CD14-positive monocyte (primary cell): ENCODE measurements at regions not wholly inside any gene's neighbourhood (a gene's known extent, or its start where the extent isn't known, plus 50 kb on each side); places are given as distances from the start of the nearest gene placed in this dataset.

Experiments used
- DNase-seq, 3 donors: peaks; one replicate each; pipeline ENCODE4 v3.0.0-alpha.2; 2011 to 2022
- H2AFZ ChIP-seq: 2 replicates; pipeline ENCODE4 v1.6.0; 2012; ENCODE audit warnings: mild to moderate bottlenecking, low read depth, low read length, inconsistent platforms; ENCODE audit not compliant: insufficient read depth, poor library complexity, severe bottlenecking
- H3K27ac ChIP-seq, 2 donors: 1 replicate in 1 of 2; 2 replicates in 1 of 2; pipeline ENCODE4 v1.5.1; 2012 to 2013; ENCODE audit warnings: low read length in 2 of 2, control low read depth in 1 of 2, inconsistent platforms in 1 of 2, low read depth in 1 of 2, mild to moderate bottlenecking in 1 of 2
- H3K27me3 ChIP-seq, 2 donors: one replicate each; pipeline versions ENCODE4 v1.6.0 to v1.6.1; 2011 to 2013; ENCODE audit warnings: low read length in 2 of 2; ENCODE audit not compliant: control insufficient read depth in 2 of 2, insufficient read depth in 2 of 2
- H3K36me3 ChIP-seq, 2 donors: replicated peaks in 1 of 2; 1 replicate in 1 of 2; 2 replicates in 1 of 2; pipeline versions ENCODE4 v1.5.1 to v1.6.1; 2012 to 2013; ENCODE audit warnings: low read length in 2 of 2, control low read depth in 1 of 2, inconsistent platforms in 1 of 2, mild to moderate bottlenecking in 1 of 2; ENCODE audit not compliant: insufficient read depth in 2 of 2, control insufficient read depth in 1 of 2
- H3K4me1 ChIP-seq, 2 donors: 1 replicate in 1 of 2; 2 replicates in 1 of 2; pipeline versions ENCODE4 v1.5.1 to v1.6.1; 2012 to 2013; ENCODE audit warnings: low read length in 2 of 2, control low read depth in 1 of 2, inconsistent platforms in 1 of 2, mild to moderate bottlenecking in 1 of 2, moderate library complexity in 1 of 2; ENCODE audit not compliant: insufficient read depth in 2 of 2, control insufficient read depth in 1 of 2
- H3K4me2 ChIP-seq: replicated peaks from 2 replicates; pipeline ENCODE3; 2012; ENCODE audit warnings: low read length, moderate library complexity, mild to moderate bottlenecking; ENCODE audit not compliant: poor library complexity, severe bottlenecking; ENCODE audit errors: extremely low read depth
- H3K4me3 ChIP-seq, 3 experiments: fragments of 200-600 bp in 1 of 3; sonication (generic) in 1 of 3; replicated peaks in 1 of 3; 1 replicate in 2 of 3; 2 replicates in 1 of 3; pipeline ENCODE4 v1.5.1; 2011 to 2013; ENCODE audit warnings: low read length in 3 of 3, mild to moderate bottlenecking in 3 of 3, control low read depth in 2 of 3, low read depth in 2 of 3, inconsistent platforms in 1 of 3, moderate library complexity in 1 of 3
- H3K79me2 ChIP-seq: 2 replicates; pipeline ENCODE4 v1.6.0; 2012; ENCODE audit warnings: mild to moderate bottlenecking, control low read depth, inconsistent platforms, low read length, moderate library complexity; ENCODE audit not compliant: insufficient read depth
- H3K9ac ChIP-seq: 2 replicates; pipeline ENCODE4 v1.6.0; 2017; ENCODE audit warnings: low read length, mild to moderate bottlenecking; ENCODE audit not compliant: insufficient read depth, poor library complexity, severe bottlenecking
- H3K9me3 ChIP-seq, 2 donors: replicated peaks in 1 of 2; 1 replicate in 1 of 2; 2 replicates in 1 of 2; pipeline versions ENCODE4 v1.5.1 to v1.6.1; 2012 to 2013; ENCODE audit warnings: low read length in 2 of 2, control low read depth in 1 of 2; ENCODE audit not compliant: control insufficient read depth in 1 of 2, insufficient read depth in 1 of 2
- H4K20me1 ChIP-seq: 2 replicates; pipeline ENCODE4 v1.6.0; 2012; ENCODE audit warnings: mild to moderate bottlenecking, low read length, control low read depth, moderate library complexity; ENCODE audit not compliant: insufficient read depth
- H3K27ac Mint-ChIP-seq, 7 donors: one replicate each; pipeline ENCODE4 v1.8.0; 2020; ENCODE audit warnings: mild to moderate bottlenecking in 7 of 7, mixed read lengths in 7 of 7, moderate library complexity in 6 of 7, inconsistent platforms in 2 of 7
- H3K27me3 Mint-ChIP-seq, 3 donors: one replicate each; pipeline ENCODE4 v1.8.0; 2021 to 2022; ENCODE audit warnings: low read depth in 3 of 3, mild to moderate bottlenecking in 3 of 3, mixed read lengths in 3 of 3, moderate library complexity in 3 of 3, inconsistent platforms in 1 of 3
- H3K36me3 Mint-ChIP-seq, 2 donors: one replicate each; pipeline ENCODE4 v1.8.0; 2020; ENCODE audit warnings: mixed read lengths in 2 of 2, inconsistent platforms in 1 of 2, mild to moderate bottlenecking in 1 of 2
- H3K4me1 Mint-ChIP-seq: one replicate; pipeline ENCODE4 v1.8.0; 2020; ENCODE audit warnings: mild to moderate bottlenecking, mixed read lengths
- H3K4me3 Mint-ChIP-seq, 2 donors: one replicate each; pipeline ENCODE4 v1.8.0; 2020; ENCODE audit warnings: mild to moderate bottlenecking in 2 of 2, mixed read lengths in 2 of 2, moderate library complexity in 1 of 2
- H3K9me3 Mint-ChIP-seq, 7 donors: one replicate each; pipeline ENCODE4 v1.8.0; 2020 to 2022; ENCODE audit warnings: mixed read lengths in 7 of 7, mild to moderate bottlenecking in 6 of 7, moderate library complexity in 6 of 7, inconsistent platforms in 2 of 7
- CTCF ChIP-seq: fragments of 200-600 bp; IDR thresholded peaks from one replicate; pipeline ENCODE4 v1.8.0; 2022; ENCODE audit warnings: antibody characterized with exemption, mild to moderate bottlenecking
- WGBS: methylation state at CpG from one replicate; pipeline ENCODE4 v1.1.5; 2013; ENCODE audit warnings: missing lambda C conversion rate; ENCODE audit not compliant: insufficient coverage; 5-methylcytosine and 5-hydroxymethylcytosine counted together
- intact Hi-C, 2 donors: fragments of 100-400 bp; cut with micrococcal nuclease; formaldehyde crosslinking; loops; one replicate each; pipeline versions ENCODE4 v1.15.0 to v1.15.1; 2023

GRCh38 chr10:63005246-63005645 is 127.9 kb upstream of the NRBF2 start:
- H3K4me2 ChIP-seq: no peak overlapping the region
- H3K36me3 ChIP-seq: no peaks in the 10 kb centered on the region
- Mint-ChIP-seq H3K9me3 (no peaks in the 10 kb centered on the region), H3K36me3 (no peaks in the 10 kb centered on the region), H3K4me1 (no peaks in the 10 kb centered on the region), H3K4me3 (no peak overlapping the region), H3K27me3 (peaks cover 10 to 17% (median 13%) of the 10 kb centered on the region in 3 donors), H3K27ac (no peak overlapping the region)
- H3K9ac ChIP-seq: no peak overlapping the region
- no peaks in the 10 kb centered on the region for H4K20me1 ChIP-seq
- WGBS: no CpG with 5 or more reads among the region's 3 CpGs
- no peaks in the 10 kb centered on the region for H3K79me2 ChIP-seq
- no peaks in the 10 kb centered on the region for H3K4me1 ChIP-seq
- H3K27ac ChIP-seq: no peak overlapping the region
- intact Hi-C loops: loop anchor here (5.0 to 10.0 kb wide), 2 partner anchors 140 to 152 kb away; no protein-coding TSS in a partner anchor
- no peak for TF ChIP-seq CTCF
- peaks cover 3 to 7% of the 10 kb centered on the region in 2 donors for H3K27me3 ChIP-seq
- no peak overlapping the region for H3K4me3 ChIP-seq
- DNase-seq: no peak
- H2AFZ ChIP-seq: no peak overlapping the region
- no peaks in the 10 kb centered on the region for H3K9me3 ChIP-seq

- WGBS: 40% methylated on average over 1 of the region's 5 CpGs
- Histone ChIP-seq H2AFZ (no peak overlapping the region), H4K20me1 (no peaks in the 10 kb centered on the region), H3K79me2 (no peaks in the 10 kb centered on the region), H3K4me3 (no peak overlapping the region), H3K27me3 (peaks cover 3 to 5% of the 10 kb centered on the region in 2 donors), H3K9me3 (no peaks in the 10 kb centered on the region), H3K9ac (no peak overlapping the region), H3K4me1 (no peaks in the 10 kb centered on the region), H3K36me3 (no peaks in the 10 kb centered on the region), H3K4me2 (no peak overlapping the region), H3K27ac (no peak overlapping the region)
- no peak for DNase-seq
- Mint-ChIP-seq H3K4me3 (no peak overlapping the region), H3K4me1 (no peaks in the 10 kb centered on the region), H3K27me3 (peaks cover 5 to 14% (median 8%) of the 10 kb centered on the region in 3 donors), H3K9me3 (no peaks in the 10 kb centered on the region), H3K27ac (no peak overlapping the region), H3K36me3 (no peaks in the 10 kb centered on the region)
- TF ChIP-seq CTCF: peak; percentile 57
- intact Hi-C loops: loop anchor here in 1 of 2 donors (10.0 kb wide), 1 partner anchor 141 kb away; no protein-coding TSS in a partner anchor
These were observed 129.2 kb upstream of the NRBF2 start for GRCh38 chr10:63003816-63004453.
